COLO668 (cell line): ENCODE measurements at regions not wholly inside any gene's neighbourhood (a gene's known extent, or its start where the extent isn't known, plus 50 kb on each side); places are given as distances from the start of the nearest gene placed in this dataset.

Experiments
- DNase-seq: peaks from one replicate; lab custom pipeline; 2025; ENCODE audit not compliant: unreplicated experiment; lab: John Stamatoyannopoulos, UW

DNA sequence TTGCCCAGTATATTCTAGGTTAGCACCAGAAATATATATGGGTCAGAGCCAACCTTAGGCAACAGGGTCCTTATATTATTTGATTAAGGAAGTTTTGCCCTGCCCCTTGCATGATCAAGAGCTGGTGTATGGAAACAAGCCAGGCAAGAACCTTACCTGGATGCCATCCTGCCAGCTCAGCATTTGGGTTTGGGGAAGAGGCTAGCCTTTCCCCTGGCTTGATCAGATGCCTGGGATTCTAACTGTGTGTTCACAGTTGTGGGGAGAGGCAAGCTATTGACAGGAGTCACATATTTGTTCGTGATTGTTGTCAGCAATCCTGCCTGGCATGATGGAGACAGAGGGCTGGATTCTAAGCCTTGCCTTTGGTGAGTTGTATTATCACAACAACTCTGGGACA, 260.0 kb upstream of the DACH1 start:
- no peak for DNase-seq

DNA sequence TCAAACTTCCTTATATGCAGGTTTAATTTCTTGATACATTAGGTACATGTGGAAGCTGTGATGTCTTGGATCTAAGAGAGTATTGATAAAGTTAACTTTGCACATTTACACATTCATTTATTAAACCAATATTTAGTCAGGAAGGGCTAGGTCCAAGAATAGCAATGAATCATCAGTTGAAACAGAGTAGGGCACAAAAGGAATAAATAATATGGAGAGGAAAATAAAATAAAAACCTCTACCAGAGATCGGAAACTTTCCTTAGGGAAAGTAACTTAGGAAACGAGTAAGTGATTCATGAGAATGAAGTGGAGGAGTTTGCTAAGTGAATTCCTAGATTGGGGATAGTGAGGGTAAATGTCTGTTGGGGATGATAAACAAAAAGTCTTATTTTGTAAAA, 259.4 kb upstream of the DACH1 start:
- DNase-seq, result no peak

DNA sequence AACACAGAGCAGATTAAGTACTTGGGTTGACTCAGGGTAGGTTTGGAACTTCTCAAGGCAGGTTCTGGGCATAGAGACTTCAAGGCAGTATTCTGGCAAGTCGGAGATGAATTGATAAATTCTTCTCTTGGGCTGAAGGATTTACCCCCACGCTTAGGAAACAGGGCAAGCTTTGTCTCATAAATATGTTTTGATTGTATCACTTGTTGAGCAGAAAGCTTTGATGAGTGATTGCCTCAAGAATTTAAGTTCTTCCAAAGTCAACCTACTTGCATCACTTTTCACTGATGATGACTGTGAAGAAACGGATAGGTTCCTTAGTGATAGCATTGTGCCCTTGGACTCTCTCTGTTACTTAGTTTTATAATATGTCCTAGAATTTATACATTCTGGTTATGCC, 258.6 kb upstream of the DACH1 start:
- no peak for DNase-seq

- DNase-seq, result no peak
Observed at GRCh38 chr13:72122661-72123255, 255.8 kb upstream of the DACH1 start.

DNA sequence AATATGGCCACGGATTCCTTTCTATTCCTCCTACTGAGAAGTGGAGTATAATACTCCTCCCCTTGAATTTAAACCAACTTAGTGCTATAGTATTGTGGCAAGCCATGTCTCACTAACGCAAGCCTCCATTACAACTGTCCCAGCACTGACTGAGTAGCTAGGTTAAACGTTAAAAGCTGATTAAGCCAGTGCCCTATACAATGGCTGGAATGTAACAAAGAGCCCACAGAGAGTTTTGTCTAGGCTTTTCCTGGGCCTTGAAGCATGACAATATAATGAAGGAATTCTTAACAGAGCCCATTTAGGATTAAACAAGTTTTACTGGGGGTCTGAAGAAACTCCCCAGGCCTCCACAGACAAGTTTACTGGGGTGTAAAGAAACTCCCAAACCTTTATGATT, 254.5 kb upstream of the DACH1 start:
- no peak for DNase-seq

DNA sequence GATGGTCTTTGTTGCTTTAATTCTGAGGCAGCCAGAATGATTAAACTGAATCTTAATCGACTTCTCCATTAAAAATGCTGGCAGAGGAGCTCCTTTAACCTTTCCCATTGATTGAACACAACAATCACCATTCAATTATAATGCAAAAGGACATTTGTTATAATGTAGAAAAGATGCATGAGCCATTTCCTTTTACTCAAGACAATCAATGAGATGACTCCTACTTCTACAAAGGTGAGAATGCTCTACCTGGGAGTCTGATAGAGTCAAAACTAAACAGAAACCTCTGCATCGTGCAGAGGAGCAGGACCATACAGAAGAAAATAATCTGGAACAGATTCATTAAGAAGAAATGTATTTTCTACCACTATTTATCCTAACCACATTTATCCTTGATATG, 253.6 kb upstream of the DACH1 start:
- no peak for DNase-seq

GRCh38 chr13:72113931-72114330, 246.9 kb upstream of the DACH1 start:
- DNase-seq, result no peak

GRCh38 chr13:72113076-72113475, 246.1 kb upstream of the DACH1 start:
- DNase-seq, result no peak

DNA sequence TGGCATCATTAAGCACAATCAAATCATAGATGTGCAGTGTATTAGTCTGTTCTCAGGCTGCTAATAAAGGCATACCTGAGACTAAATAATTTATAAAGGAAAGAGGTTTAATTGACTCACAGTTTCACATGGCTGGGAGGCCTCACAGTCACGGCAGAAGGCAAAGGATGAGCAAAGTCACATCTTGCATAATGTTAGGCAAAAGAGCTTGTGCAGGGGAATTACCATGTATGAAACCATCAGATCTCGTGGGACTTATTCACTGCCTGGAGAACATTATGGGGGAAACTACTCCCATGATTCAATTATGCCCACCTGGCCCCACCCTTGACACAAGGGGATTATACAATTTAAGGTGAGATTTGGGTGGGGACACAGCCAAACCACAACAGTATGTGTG, 245.2 kb upstream of the DACH1 start:
- DNase-seq, result no peak

DNA sequence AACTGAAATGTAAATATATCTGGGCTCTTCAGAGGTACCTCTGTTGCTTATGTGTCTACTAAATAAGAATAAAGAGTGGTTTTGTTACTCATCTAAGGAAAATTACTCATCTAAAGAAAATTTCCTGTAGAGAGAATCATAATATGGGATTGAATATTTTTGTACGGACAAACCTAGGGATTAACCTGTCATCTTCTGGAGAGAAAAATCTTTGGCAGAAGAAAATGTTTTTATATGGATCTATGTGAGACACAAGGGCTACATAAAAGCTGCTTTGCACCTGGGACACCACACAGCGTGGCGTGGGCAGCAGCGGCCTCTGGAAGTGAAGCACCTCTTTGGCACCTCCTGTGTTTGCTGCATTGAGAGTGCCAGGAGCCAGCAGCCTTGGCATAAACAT, 242.9 kb upstream of the DACH1 start:
- DNase-seq, result no peak

GRCh38 chr13:72104656-72105180, 237.7 kb upstream of the DACH1 start:
- DNase-seq, result no peak

GRCh38 chr13:72101768-72102400, 234.9 kb upstream of the DACH1 start:
- DNase-seq, result no peak

DNA sequence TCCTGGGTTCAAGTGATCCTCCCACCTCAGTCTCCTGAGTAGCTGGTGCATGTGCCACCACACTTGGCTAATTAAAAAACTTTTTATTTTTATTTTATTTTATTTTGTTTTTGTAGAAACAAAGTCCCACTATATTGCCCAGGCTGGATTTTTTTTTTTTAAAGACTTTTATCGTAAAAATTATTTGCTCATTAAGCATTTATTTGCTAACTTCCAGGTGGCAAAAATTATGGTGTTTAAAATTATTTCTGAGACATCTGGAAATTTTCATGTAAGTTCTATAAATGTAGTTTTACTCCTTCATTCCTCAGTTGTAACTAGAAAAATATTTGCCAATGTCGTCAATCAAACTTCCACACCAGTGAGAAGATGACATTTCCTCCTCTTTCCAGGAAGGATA, 233.3 kb upstream of the DACH1 start:
- no peak for DNase-seq

- DNase-seq, result no peak
Observed at GRCh38 chr13:72097568-72097967, 230.6 kb upstream of the DACH1 start.

DNA sequence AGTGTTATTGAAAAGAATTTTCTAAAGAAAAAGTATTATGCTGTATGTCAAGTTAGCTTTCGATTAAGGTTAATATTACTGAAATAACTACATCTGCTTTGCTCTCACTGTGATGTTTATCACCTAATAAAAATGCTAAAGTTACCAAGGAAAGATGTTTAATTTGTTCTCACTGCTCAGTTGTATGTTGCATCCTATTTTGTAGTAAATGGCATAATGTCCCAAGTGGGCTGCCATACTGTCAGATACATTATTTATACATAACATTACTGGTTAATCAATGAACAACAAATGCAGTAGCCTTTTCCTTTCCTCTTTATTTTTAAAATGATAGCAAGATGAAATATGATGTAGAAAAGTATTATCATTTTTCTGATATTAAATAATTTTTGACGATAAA, 226.3 kb upstream of the DACH1 start:
- DNase-seq, result no peak

- no peak for DNase-seq
Observed at GRCh38 chr13:72074663-72075062, 207.7 kb upstream of the DACH1 start.

DNA sequence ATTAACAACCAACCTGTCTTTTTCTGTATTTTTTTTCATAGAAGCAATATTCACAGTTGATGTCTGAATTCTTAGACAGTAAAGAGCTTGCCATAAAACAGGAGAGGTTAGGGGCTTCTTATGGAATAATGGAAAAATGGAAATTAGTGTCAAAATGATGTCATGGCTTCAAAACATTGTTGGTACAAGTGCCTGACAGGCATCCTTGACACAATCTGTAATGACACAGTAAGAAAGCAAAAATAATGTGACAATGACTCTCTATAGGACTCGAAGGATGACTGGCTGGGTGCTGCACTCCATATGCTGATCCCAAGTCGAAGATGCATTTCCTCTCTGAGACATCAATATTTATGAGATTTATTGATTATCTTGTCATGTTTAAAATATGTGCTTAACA, 205.3 kb upstream of the DACH1 start:
- DNase-seq, result no peak

GRCh38 chr13:72071713-72072112, 204.7 kb upstream of the DACH1 start:
- no peak for DNase-seq

- DNase-seq, result peak; percentile 86
Observed at GRCh38 chr13:72062566-72062965, 195.6 kb upstream of the DACH1 start.

GRCh38 chr13:72061613-72062012, 194.6 kb upstream of the DACH1 start:
- DNase-seq, result no peak

GRCh38 chr13:72050251-72050650, 183.2 kb upstream of the DACH1 start:
- DNase-seq, result no peak

GRCh38 chr13:72043366-72043765, 176.4 kb upstream of the DACH1 start:
- DNase-seq, result no peak

- DNase-seq, result no peak
Observed at GRCh38 chr13:72041165-72041564, 174.2 kb upstream of the DACH1 start.
